ENCODE measurements at regions not wholly inside any gene's neighbourhood (a gene's known extent, or its start where the extent isn't known, plus 50 kb on each side); places are given as distances from the start of the nearest gene placed in this dataset.

DNA sequence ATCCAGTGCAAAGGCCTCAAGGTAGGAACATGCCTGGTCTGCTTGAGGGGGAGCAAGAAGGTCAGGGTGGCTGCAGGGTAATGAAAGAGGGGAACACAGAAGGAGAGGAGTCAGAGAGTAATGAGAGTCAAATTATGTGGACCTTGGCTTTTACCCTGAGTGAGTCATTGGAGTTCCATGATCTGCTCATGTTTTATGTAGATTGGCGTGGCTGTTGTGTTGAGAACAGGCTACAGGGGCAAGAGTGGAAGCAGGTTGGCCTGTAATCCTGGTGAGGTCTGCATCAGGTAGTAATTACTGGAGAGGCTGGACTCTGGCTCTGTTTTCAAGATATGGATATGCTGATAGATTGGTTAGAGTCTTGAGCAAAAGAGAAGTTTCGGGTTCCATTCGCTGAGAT lies 177.7 kb upstream of the NR3C1 start:
- H2BK15ac ChIP-seq (ENCODE audit: low read depth, low read length) = no peak overlapping the region
- H3K23me2 ChIP-seq (ENCODE audit: insufficient read length, low read depth, low read length, poor library complexity, severe bottlenecking) = no peaks in the 10 kb centered on the region
- H3K23ac ChIP-seq (ENCODE audit: insufficient read length, low read depth, low read length) = no peak overlapping the region
- no peaks in the 10 kb centered on the region for H4K20me1 ChIP-seq (ENCODE audit: control insufficient read depth, insufficient read depth, insufficient read length)
- DNase-seq = no peak
- no CpG with 5 or more reads among the region's 3 CpGs for WGBS (ENCODE audit: extremely low coverage, insufficient read length, low lambda C conversion rate)
- no peaks in the 10 kb centered on the region for H3K9me3 ChIP-seq (ENCODE audit: control insufficient read depth, low read depth, low read length)
- Mint-ChIP-seq H3K4me3 (no peak overlapping the region), H3K4me1 (peaks cover 2 to 15% of the 10 kb centered on the region in 2 experiments; a peak in 2 of 4 replicates), H3K27me3 (ENCODE audit: low read depth) (no peaks in the 10 kb centered on the region), H3K27ac (no peak overlapping the region), H3K36me3 (ENCODE audit: insufficient read depth in 1 of 3, low read depth in 3 of 3) (no peaks in the 10 kb centered on the region; a peak in 1 of 7 replicates), H3K9me3 (no peaks in the 10 kb centered on the region)
- no peak overlapping the region for H2BK12ac ChIP-seq (ENCODE audit: insufficient read length, low read depth, low read length)
- H2AFZ ChIP-seq (ENCODE audit: low read length) = peak overlapping the region; percentile 40
- no peak overlapping the region for H3K4me2 ChIP-seq (ENCODE audit: insufficient read depth, insufficient read length, low read length)
- H3K79me2 ChIP-seq (ENCODE audit: insufficient read depth, low read length) = no peaks in the 10 kb centered on the region
- H3K14ac ChIP-seq (ENCODE audit: insufficient read depth, low read length) = no peak overlapping the region
- no peak overlapping the region for H3K4ac ChIP-seq (ENCODE audit: low read depth, low read length)
- H3K27ac ChIP-seq (ENCODE audit: insufficient read length, low read depth, low read length) = no peak overlapping the region
- H3T11ph ChIP-seq (ENCODE audit: low read length) = no peak overlapping the region
- no peak overlapping the region for H3K56ac ChIP-seq (ENCODE audit: insufficient read length, low read depth, low read length)
- H4K8ac ChIP-seq (replicated peaks; ENCODE audit: insufficient read length, low read depth, low read length) = no peak overlapping the region
- no peak overlapping the region for H3K18ac ChIP-seq (ENCODE audit: insufficient read length, low read depth, low read length)
- H3K27me3 ChIP-seq (ENCODE audit: insufficient read depth, low read length) = no peaks in the 10 kb centered on the region
- TF ChIP-seq, protein P1, sequence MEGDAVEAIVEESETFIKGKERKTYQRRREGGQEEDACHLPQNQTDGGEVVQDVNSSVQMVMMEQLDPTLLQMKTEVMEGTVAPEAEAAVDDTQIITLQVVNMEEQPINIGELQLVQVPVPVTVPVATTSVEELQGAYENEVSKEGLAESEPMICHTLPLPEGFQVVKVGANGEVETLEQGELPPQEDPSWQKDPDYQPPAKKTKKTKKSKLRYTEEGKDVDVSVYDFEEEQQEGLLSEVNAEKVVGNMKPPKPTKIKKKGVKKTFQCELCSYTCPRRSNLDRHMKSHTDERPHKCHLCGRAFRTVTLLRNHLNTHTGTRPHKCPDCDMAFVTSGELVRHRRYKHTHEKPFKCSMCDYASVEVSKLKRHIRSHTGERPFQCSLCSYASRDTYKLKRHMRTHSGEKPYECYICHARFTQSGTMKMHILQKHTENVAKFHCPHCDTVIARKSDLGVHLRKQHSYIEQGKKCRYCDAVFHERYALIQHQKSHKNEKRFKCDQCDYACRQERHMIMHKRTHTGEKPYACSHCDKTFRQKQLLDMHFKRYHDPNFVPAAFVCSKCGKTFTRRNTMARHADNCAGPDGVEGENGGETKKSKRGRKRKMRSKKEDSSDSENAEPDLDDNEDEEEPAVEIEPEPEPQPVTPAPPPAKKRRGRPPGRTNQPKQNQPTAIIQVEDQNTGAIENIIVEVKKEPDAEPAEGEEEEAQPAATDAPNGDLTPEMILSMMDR (conservative IDR thresholded peaks at IDR 0.05) = no peak
- H4K5ac ChIP-seq (ENCODE audit: insufficient read length, low read depth, low read length) = no peak overlapping the region
- H3K79me1 ChIP-seq (ENCODE audit: insufficient read depth, low read depth, low read length, poor library complexity, severe bottlenecking) = no peaks in the 10 kb centered on the region
- no peak overlapping the region for H3K9ac ChIP-seq (ENCODE audit: extremely low read depth, insufficient read length, low read length)
- no peak overlapping the region for H2BK120ac ChIP-seq (ENCODE audit: low read depth, low read length, poor library complexity, severe bottlenecking)
- no peak overlapping the region for H2BK20ac ChIP-seq (ENCODE audit: low read depth, low read length, poor library complexity, severe bottlenecking)
- H4K91ac ChIP-seq (ENCODE audit: insufficient read length, low read depth, low read length) = no peak overlapping the region
- H2BK5ac ChIP-seq (ENCODE audit: insufficient read length, low read length) = no peak overlapping the region
- peaks cover 7% of the 10 kb centered on the region; the same call in 1 of the 2 replicates for H3K4me1 ChIP-seq (ENCODE audit: insufficient read depth, low read length)
- H2AK5ac ChIP-seq (ENCODE audit: insufficient read length, low read length) = no peak overlapping the region

Measured in H9 (cell line).